RPMI7951 (cell line): ENCODE measurements at regions not wholly inside any gene's neighbourhood (a gene's known extent, or its start where the extent isn't known, plus 50 kb on each side); places are given as distances from the start of the nearest gene placed in this dataset.
A peak's percentile ranks its signal among the peaks of the same experiment; 100 is the strongest.

ENCODE experiments used
- DNase-seq: peaks from one replicate; pipeline ENCODE4 v3.0.0-alpha.2; 2012; ENCODE audit warnings: low read depth

DNA sequence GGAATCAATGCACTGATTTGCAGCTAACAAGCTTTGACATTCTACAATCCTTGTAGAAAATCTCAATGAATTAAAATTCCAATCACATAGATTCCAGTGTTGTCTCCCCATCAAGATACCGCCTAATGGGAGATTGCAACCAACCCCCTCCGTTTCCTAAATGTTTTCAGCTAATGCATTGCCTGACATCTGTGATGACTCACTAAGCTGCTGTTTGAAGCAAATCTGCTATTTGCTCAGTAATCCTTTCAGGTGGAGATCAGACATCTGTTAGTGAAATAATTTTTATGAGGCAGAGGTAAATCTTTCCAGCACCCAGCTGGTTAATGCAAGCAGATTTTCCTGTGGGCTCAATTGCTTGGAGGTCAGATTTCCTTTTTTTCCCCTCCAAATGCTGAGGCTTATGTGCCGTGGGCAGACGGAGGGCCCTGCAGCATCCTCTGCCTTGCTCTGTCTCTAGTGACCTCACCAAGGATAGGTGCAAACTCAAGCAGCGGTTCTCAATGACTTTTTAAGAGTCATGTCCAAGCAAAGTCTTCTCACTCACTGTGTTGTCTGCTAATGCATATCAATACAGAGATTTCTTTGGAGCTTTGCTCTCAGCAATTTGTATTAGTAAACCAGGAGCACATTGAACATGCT is 91.1 kb upstream of the RAB3GAP2 start:
- DNase-seq, result peak; percentile 42

DNA sequence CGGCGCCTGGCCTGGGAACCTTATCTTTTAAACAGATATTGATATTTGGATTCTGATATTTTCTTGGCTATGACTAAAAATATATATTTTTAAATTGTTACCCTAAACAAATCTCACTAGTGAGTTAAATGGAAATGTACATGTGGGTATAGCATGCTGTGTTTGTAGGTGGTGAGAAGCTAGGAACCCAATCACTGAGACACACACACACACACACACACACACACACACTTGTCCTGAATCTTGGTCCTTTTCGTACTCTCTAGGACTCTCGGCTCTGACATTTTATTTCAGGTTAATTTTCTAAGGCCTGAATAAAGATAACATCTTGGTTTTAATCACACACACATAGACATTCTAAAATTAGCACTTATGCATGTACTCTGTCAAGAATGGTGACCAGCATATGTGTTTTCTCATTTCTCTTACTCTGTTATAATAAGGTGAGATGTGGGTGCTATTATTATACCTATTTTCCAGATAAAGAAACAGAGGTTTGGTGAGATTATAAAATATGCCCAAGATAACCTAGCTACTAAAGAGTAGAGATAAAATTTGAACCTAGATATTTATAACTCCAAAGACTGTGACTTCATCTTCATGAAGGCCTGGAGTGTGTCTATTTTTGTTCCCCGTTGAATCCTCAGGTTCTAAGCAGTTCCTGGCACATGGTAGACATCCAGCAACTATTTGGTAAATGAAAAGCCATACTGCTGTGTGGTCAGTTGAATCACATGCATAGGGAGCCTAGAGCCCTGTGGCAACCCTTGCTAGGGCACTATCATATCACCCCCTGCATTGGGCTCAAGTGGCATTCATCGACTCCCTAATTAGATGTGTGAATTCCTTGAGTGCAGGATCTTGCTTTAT is 85.0 kb upstream of the RAB3GAP2 start:
- no peak for DNase-seq

DNA sequence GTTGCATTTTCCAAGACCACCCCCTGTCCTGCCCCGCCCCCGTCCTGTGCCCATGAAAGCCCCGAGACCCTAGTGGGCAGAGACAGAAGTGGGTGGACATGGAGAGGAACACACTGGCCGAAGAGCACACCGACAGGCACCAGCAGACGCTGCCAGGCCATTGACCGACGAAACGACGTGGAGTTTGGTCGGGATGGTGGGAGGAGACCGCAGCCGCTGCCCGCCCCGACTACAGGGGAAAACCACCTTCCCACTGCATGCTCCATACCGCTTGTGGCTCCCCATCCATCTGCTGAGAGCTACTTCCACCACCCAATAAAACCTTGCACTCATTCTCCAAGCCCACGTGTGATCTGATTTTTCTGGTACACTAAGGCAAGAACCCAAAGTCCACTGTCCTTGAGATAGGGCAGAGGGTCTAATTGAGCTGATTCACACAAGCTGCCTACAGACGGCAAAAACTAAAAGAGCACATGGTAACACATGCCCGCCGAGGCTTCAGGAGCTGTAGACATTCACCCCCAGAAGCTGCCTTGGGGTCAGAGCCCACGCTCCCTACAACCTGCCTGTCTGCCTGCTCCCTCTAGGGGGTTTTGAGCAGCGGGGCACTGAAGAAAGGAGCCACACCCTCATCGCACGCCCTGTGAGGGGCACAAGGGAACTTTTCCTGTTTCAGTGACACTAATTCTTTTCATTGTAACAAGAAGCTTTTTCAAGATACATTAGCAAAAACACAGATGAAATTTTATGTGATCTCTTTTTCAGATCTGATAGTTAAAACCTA is 81.2 kb upstream of the RAB3GAP2 start:
- DNase-seq, result no peak

DNA sequence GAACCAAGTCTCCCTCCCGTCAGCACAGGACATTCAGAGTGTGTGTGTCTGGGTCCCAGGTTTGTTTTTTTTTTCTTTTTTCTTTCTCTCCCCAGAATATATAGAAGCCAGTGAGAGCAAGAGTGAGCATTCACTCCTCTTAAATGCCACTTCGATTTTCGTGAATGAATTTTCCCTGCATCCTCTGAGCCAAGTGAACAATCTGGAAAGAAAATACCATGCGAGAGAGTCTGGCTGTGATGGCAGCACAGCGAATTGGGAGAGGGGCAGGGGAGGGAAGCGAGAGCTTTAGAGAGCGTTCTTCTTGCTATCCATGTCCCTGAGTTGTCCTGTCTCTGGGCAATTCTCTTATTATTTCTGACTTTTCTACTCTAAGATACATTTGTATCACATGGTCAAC is 76.0 kb upstream of the RAB3GAP2 start:
- no peak for DNase-seq

DNA sequence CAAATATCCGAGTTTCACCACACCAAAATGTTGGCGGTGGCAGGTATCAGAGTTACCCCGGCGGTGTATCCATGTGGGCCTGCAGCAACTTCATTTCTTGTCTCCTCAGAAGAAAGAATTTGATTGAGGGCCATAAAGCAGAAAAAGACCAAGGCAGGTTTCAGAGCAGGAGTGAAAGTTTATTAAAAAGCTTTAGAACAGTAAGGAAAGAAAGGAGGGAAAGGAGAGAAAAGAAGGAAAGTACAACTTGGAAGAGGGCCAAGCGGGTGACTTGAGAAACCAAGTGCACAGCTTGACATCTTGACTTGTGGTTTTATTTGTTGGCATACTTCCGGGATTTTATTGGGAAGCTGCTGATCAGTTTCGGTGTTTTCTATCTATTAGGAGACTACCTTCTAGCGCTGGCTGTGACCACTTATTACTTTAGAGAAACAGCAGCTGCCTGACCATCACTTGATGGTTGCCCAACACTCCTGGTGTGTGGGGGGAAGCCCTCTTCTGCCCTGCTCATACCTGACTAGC is 75.5 kb upstream of the RAB3GAP2 start:
- DNase-seq, result peak; percentile 10

DNA sequence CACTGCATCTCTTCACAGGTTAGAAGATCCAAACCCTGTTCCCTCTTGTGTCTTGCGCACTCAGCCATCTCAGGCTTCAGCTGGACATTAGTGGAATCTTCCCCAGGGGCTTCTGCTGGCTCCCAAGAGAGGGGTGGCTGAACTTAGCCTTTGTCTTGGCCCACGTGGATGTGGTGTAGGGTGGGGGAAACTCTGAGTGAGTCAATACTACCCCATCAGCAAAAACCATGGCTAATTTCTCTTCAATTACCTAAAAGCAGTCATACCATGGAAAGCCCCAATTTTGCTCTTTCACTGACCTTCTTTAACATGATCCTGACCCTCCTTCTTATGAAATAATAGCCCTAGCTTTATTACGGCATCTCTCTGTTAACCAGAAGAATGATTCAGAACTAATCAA is 72.5 kb upstream of the RAB3GAP2 start:
- no peak for DNase-seq

DNA sequence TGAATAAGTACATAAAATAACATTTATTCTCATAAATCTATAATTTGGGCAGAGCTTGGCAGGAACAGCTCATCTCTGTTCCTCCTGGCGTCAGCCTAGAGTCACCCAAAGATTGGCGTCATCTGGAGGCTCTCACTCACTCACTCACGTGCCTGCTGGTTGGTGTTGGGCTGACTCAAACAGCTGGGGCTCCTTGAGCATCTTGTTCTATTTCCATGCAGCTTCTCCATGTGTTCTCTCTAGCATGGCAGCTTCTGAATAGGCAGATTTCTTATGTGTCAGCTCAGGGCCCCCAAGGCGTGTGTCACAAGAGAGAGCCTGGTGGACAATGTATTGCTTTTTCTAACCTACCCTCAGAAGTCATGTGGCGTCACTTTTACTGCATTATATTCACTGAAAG is 70.6 kb upstream of the RAB3GAP2 start:
- peak; percentile 54 for DNase-seq

DNA sequence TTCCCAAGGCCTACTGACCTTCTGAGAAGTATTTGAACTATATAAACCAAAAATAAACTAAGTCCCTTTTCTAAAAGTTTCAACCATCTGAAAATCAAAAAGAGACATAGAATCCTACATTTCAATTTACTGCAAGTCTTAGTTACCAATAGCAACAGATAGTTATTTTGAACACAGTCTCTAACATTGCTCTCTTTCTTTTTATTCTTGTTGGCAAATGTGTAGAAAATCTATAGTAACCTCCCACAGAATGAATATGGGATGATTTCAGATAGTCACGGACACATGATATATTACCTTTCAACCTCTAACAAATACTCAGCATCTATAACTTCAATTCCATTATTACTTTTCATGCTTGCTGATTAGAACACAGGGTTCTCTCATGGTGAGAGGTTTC is 68.9 kb upstream of the RAB3GAP2 start:
- DNase-seq, result no peak

DNA sequence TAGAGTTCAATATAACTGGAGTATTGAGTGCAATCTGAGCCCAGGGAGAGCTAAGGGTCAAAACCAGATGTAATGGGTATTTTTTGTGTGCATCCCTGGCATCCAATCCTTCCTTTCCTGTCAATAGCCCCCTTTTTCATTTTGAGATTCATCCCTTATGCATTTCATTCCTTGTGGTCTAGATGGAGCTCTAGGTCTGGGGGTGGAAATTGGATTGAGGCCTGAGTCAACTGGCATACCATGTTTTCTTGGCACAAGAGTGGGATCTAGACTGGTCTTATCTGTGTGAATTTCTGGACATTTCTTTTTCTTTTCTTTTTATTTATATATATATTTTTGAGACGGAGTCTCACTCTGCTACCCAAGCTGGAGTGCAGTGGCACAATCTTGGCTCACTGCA is 67.3 kb upstream of the RAB3GAP2 start:
- DNase-seq, result peak; percentile 28

DNA sequence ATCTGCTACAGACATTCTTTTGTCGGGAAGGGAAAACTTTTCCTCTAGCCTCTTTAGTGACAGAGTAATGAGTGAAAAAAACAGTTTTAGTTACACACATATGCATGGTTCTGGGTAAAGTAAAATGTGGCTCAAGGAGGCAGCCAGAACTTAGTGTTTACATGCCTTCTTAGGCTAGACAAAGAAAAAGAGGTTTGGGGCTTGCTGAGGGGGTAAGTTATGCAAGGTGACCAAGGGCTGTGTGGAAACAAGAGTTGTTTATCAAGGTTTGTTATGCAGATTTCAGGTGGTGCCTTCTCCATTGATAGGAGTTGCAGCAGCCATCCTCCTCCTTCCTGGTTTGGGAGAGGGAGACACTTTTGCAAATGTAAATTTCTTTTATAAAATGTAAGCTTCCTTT is 66.5 kb upstream of the RAB3GAP2 start:
- no peak for DNase-seq

DNA sequence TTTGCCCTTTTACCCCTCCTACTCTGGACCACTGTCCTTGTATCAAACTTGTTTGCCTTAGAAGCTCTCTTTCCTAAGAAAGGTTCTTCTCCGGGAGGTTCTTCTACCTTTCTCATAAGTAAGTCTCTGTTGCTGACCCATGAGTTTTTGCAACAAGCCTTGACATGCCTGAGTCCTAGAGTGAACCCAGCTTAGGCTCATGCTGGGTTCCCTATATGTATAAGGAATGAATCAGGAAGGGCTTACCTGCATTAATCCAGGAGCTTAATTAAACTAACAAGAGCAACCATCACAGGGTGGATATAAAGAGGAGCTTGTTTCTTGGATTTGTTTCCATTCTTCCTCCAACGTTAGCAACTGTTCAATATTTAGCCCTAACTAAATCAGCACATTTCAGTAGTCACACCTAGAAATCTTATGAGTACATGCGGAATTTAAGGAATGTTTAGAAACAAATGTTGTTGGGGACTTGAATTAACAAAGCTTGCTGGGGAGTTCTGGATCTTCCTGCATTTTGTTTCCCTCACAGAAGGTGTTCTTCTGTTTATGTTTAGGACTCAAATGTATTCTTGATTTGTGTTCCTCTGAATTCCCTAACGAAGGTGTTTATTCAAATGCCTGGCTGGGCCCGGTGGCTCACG is 64.3 kb upstream of the RAB3GAP2 start:
- DNase-seq, result no peak

DNA sequence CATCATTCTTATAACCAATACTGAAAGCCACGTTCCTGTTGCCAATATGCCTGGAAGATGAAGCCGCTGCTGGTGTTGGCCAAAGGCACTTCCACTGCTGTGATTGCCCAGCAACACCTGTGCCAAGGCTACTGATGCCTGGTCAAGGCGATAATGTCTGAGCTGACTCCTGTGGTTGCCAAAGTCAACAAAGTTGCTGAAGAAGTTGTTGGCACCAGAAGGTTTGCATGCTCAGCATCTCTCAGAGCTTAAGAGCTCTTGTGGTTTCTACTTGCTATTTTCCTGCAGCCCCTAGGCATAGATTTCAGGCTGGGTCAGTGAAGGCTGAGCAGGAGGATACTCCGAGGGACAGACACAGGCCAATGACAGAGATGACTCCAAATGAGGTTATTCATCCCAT is 63.4 kb upstream of the RAB3GAP2 start:
- peak; percentile 13 for DNase-seq

DNA sequence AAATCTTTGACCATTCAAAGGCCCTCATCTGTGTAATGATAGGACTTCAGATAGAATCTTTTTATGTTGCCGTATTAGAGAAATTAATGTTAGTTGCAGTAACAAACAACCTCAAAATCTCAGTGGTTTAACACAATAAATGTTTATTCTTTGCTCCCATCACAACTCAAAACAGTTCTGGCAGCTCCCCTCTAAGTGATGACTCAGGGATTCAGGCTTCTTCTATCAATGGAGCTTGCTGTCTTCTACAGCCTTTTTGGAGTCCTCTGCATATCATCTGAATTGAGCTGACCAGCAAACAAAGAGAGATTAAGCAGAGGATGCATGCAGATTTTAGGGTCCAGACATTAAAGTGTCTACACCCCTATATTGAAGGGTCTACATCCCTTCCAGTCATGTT is 59.1 kb upstream of the RAB3GAP2 start:
- DNase-seq, result no peak

DNA sequence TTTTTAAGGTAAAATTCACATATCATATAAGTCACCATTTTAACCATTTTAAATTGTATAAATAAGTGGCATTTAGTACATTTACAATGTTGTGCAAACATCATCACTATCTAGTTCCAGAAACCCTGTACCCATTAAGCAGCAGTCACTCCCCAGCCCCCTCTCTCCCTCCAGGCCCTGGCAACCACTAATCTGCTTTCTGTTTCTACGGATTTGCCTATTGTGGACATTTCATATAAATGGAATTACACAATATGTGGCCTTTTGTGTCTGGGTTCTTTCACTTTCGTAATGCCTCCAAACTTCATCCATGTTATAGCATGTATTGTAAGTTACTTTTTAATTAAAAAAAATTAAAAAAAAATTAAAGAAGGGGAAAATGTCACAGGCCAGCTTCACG is 58.0 kb upstream of the RAB3GAP2 start:
- DNase-seq, result peak; percentile 59

DNA sequence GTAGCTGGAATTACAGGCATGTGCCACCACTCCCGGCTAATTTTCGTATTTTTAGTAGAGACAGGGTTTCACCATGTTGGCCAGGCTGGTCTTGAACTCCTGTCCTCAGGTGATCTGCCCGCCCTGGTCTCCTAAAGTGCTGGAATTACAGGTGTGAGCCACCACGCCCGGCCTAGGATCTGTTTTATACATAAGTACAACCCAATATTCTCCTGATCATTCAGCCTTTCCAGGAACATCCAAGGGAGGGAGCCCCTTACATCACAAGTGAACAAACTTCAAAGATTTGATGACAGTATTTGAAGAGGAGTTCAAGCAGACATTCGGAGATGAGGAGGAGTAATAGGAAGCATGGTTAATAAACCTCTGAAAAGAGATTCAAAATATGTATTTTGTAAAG is 54.9 kb upstream of the RAB3GAP2 start:
- DNase-seq, result no peak

DNA sequence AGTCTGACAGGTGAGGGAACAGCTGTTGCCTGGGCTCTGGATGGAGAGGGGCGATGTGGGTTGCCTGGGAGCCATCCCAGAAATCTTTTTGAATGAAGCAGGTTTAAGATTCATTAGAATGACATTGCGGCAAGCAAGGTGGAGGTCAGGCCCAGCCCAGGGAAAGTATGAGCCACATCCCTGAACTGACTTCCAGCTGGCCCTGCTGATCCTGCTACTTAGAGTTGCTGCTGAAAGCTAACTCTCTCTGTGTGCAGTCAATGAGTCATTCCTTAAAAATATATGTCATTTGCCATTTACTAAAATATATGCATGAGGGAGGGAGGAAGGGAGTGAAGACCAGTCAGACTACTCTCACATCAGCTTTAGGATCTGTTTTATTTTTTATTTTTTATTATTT is 54.3 kb upstream of the RAB3GAP2 start:
- DNase-seq, result peak; percentile 33

DNA sequence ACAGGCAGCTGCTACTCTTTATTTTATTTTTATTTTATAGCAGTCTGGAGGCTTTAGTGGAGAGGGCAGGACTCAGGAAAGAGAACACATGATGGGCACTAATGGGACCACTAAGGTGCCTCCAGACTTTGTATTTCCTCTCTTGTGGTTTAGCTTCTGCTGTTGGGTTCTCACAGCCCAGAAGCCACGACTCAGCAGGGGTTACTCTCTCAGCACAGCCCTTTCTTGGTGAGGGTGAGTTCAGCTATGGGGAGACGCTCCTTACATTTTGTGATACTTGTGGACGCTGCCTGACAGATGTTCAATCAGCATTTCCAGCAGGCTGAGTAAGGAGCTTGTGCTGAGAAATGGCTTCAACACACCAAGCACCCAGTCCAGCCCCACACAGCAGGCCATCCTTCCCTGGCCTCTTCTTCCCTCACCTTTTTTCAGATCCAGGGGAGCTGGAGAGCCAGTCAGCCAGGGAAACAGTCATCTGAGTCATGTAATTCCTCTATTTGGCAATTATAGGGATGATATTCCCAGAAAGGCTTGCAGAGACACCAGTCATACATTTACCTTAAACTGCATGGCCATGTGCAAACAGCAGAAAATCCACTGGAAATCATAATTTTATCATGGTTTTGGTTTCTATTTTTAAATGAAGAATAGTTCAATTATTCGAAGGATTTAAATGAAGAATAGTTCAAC is 53.2 kb upstream of the RAB3GAP2 start:
- no peak for DNase-seq

DNA sequence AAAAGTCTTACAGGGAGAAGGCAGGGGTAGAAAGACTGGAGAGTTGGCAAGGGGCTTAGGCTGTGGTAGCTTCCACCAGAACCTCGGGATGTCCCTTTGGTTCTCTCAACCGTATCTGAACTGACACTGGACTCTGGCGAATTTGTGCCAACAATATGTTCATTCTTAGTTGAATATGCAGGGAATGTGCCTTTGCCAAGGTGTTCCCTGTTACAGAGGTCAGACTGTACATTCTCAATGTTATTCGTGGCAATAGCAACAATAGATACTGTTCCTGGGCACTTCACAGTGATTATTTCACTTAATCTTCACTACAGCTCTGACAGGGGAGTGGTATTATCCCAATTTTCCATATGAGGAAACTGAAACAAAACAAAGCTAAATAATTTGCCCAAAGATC is 51.5 kb upstream of the RAB3GAP2 start:
- DNase-seq, result no peak

DNA sequence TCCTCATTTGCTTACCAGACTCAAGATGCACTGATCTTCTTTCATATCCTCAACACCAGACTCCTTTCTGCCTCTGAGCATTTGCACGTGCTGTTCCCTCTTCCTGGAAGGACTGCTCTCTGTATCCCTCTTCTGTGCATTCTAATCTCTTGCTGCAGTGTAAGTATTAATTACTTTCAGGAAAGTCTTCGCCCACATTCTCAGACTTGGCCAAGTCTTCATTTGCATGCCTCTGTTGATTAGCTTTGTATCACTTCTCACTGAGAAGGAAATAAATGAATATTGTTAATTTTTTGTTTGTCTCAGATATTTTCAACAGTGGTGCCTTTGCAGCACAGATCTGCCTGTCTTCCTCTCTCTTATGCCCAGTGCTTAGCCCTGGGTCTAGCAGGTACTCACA is 50.3 kb upstream of the RAB3GAP2 start:
- no peak for DNase-seq
